ENCODE measurements at regions not wholly inside any gene's neighbourhood (a gene's known extent, or its start where the extent isn't known, plus 50 kb on each side); places are given as distances from the start of the nearest gene placed in this dataset.

- Histone ChIP-seq H3K14ac (ENCODE audit: insufficient read depth, low read length) (no peak overlapping the region), H3K18ac (ENCODE audit: insufficient read length, low read depth, low read length) (no peak overlapping the region), H3K79me2 (ENCODE audit: insufficient read depth, low read length) (no peaks in the 10 kb centered on the region), H3K56ac (ENCODE audit: insufficient read length, low read depth, low read length) (no peak overlapping the region), H4K20me1 (ENCODE audit: control insufficient read depth, insufficient read depth, insufficient read length) (no peaks in the 10 kb centered on the region), H4K8ac (replicated peaks; ENCODE audit: insufficient read length, low read depth, low read length) (no peak overlapping the region), H3K9me3 (ENCODE audit: control insufficient read depth, low read depth, low read length) (no peaks in the 10 kb centered on the region), H3K23me2 (ENCODE audit: insufficient read length, low read depth, low read length, poor library complexity, severe bottlenecking) (no peaks in the 10 kb centered on the region), H3K4me1 (ENCODE audit: insufficient read depth, low read length) (no peaks in the 10 kb centered on the region), H3T11ph (ENCODE audit: low read length) (no peak overlapping the region), H2AFZ (ENCODE audit: low read length) (no peak overlapping the region), H3K27me3 (ENCODE audit: insufficient read depth, low read length) (no peaks in the 10 kb centered on the region), H2AK5ac (ENCODE audit: insufficient read length, low read length) (no peak overlapping the region), H3K9ac (ENCODE audit: extremely low read depth, insufficient read length, low read length) (no peak overlapping the region), H3K4me2 (ENCODE audit: insufficient read depth, insufficient read length, low read length) (no peak overlapping the region), H3K4ac (ENCODE audit: low read depth, low read length) (no peak overlapping the region), H4K5ac (ENCODE audit: insufficient read length, low read depth, low read length) (no peak overlapping the region), H2BK20ac (ENCODE audit: low read depth, low read length, poor library complexity, severe bottlenecking) (no peak overlapping the region), H3K23ac (ENCODE audit: insufficient read length, low read depth, low read length) (no peak overlapping the region), H3K27ac (ENCODE audit: insufficient read length, low read depth, low read length) (no peak overlapping the region), H2BK15ac (ENCODE audit: low read depth, low read length) (no peak overlapping the region), H2BK12ac (ENCODE audit: insufficient read length, low read depth, low read length) (no peak overlapping the region), H2BK120ac (ENCODE audit: low read depth, low read length, poor library complexity, severe bottlenecking) (no peak overlapping the region), H4K91ac (ENCODE audit: insufficient read length, low read depth, low read length) (no peak overlapping the region), H2BK5ac (ENCODE audit: insufficient read length, low read length) (no peak overlapping the region), H3K79me1 (ENCODE audit: insufficient read depth, low read depth, low read length, poor library complexity, severe bottlenecking) (no peaks in the 10 kb centered on the region)
- peaks cover 3 to 9% of the 10 kb centered on the region in 2 experiments; a peak in 3 of 4 replicates for H3K4me1 Mint-ChIP-seq
- no peaks in the 10 kb centered on the region; a peak in 1 of 5 replicates for H3K9me3 Mint-ChIP-seq
- H3K4me3 Mint-ChIP-seq: no peak overlapping the region
- no peak for DNase-seq
- no peaks in the 10 kb centered on the region; a peak in 1 of 7 replicates for H3K36me3 Mint-ChIP-seq (ENCODE audit: insufficient read depth in 1 of 3, low read depth in 3 of 3)
- no CpG with 5 or more reads among the region's 4 CpGs for WGBS (ENCODE audit: extremely low coverage, insufficient read length, low lambda C conversion rate)
- no peak for TF ChIP-seq CTCF (conservative IDR thresholded peaks at IDR 0.05)
- H3K27me3 Mint-ChIP-seq (ENCODE audit: low read depth): no peaks in the 10 kb centered on the region; the same call in 1 of the 2 replicates
- no peak overlapping the region; a peak in 1 of 7 replicates for H3K27ac Mint-ChIP-seq
Observed at GRCh38 chr2:107595749-107596148, 230.9 kb upstream of the RGPD4 start.

All from H9 (cell line).